MCF 10A (cell line): ENCODE measurements at regions not wholly inside any gene's neighbourhood (a gene's known extent, or its start where the extent isn't known, plus 50 kb on each side); places are given as distances from the start of the nearest gene placed in this dataset.
"Not testable (repeated sequence)": the region's sequence is repeated elsewhere in the genome, so short reads cannot be mapped to it uniquely, and the experiment has no call there.

Source experiments
- BruUV-seq: library from RNA; stranded (reverse); fragments of 400-500 nt; replicated peaks from 2 replicates; lab custom pipeline; 2021; lab: Mats Ljungman, UMichigan
- CTCF ChIA-PET: fragments of 300-600 bp; sonication (Branson Sonifier 250); formaldehyde crosslinking; extraction: SDS; loops from one replicate; lab custom pipeline; 2021; ENCODE audit warnings: antibody characterized with exemption, inconsistent platforms; lab: Yijun Ruan, JAX
- POLR2A ChIA-PET: fragments of 300-600, 350-650 bp; sonication (Branson Sonifier 250); formaldehyde crosslinking; extraction: SDS; loops from one replicate; lab custom pipeline; 2020; ENCODE audit warnings: antibody characterized with exemption, inconsistent platforms; lab: Yijun Ruan, JAX
- DNase-seq: peaks from one replicate; pipeline ENCODE4 v3.0.0-alpha.2; 2018; ENCODE audit not compliant: unreplicated experiment
- H3K27ac Mint-ChIP-seq: one replicate; pipeline ENCODE4 v1.8.0; 2022; ENCODE audit warnings: mild to moderate bottlenecking, low read depth, mixed read lengths; ENCODE audit not compliant: unreplicated experiment
- H3K27me3 Mint-ChIP-seq: one replicate; pipeline ENCODE4 v1.8.0; 2022; ENCODE audit warnings: mixed read lengths; ENCODE audit not compliant: insufficient read depth, unreplicated experiment
- H3K36me3 Mint-ChIP-seq: one replicate; pipeline ENCODE4 v1.8.0; 2022; ENCODE audit warnings: mild to moderate bottlenecking, moderate library complexity, mixed read lengths; ENCODE audit not compliant: insufficient read depth, unreplicated experiment
- H3K4me1 Mint-ChIP-seq: one replicate; pipeline ENCODE4 v1.8.0; 2022; ENCODE audit warnings: mixed read lengths; ENCODE audit not compliant: insufficient read depth, unreplicated experiment
- H3K4me3 Mint-ChIP-seq: one replicate; pipeline ENCODE4 v1.8.0; 2022; ENCODE audit warnings: mild to moderate bottlenecking, moderate library complexity, mixed read lengths; ENCODE audit not compliant: unreplicated experiment
- H3K9me3 Mint-ChIP-seq: one replicate; pipeline ENCODE4 v1.8.0; 2022; ENCODE audit warnings: mixed read lengths; ENCODE audit not compliant: unreplicated experiment
- intact Hi-C: fragments of 100-400 bp; cut with micrococcal nuclease; formaldehyde crosslinking; loops from 2 replicates; pipeline ENCODE4 v1.14.1; 2022
- TF ChIP-seq, protein P1 (sequence below): fragments of 200-600 bp; IDR thresholded peaks from one replicate; pipeline ENCODE4 v1.8.0; 2022; ENCODE audit warnings: antibody characterized with exemption, mild to moderate bottlenecking; ENCODE audit not compliant: unreplicated experiment

DNA sequence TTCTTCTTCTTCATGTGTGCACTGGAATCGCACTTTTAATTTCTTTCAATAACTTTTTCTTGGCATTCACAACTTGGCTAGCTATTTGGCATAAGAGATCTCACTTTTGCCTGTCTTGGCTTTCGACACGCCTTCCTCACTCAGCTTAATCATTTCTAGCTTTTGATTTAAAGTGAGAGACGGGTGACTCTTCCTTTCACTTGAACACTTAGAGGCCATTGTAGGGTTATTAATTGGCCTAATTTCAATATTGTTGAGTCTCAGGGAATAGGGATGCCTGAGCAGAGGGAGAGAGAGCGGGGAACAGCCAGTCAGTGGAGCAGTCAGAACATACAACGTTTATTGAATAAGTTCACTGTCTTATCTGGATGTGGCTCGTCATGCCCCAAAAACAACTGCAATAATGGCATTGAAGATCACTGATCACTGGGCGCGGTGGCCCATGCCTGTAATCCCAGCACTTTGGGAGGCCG is 200.3 kb downstream of the SEC14L1 start:
- CTCF ChIA-PET = interaction anchor here (0.6 to 0.8 kb wide), 3 partner anchors 12 to 64 kb away, joined by 4 read pairs; no protein-coding TSS in a partner anchor
- H3K9me3 Mint-ChIP-seq = no peaks in the 10 kb centered on the region
- H3K4me1 Mint-ChIP-seq = peaks cover 17% of the 10 kb centered on the region
- H3K36me3 Mint-ChIP-seq = peaks cover 50% of the 10 kb centered on the region
- DNase-seq = no peak
- no TSS peak for BruUV-seq
- TF ChIP-seq, protein P1, sequence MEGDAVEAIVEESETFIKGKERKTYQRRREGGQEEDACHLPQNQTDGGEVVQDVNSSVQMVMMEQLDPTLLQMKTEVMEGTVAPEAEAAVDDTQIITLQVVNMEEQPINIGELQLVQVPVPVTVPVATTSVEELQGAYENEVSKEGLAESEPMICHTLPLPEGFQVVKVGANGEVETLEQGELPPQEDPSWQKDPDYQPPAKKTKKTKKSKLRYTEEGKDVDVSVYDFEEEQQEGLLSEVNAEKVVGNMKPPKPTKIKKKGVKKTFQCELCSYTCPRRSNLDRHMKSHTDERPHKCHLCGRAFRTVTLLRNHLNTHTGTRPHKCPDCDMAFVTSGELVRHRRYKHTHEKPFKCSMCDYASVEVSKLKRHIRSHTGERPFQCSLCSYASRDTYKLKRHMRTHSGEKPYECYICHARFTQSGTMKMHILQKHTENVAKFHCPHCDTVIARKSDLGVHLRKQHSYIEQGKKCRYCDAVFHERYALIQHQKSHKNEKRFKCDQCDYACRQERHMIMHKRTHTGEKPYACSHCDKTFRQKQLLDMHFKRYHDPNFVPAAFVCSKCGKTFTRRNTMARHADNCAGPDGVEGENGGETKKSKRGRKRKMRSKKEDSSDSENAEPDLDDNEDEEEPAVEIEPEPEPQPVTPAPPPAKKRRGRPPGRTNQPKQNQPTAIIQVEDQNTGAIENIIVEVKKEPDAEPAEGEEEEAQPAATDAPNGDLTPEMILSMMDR = no peak
- POLR2A ChIA-PET = interaction anchor here (0.7 to 1.1 kb wide), 2 partner anchors 19 to 80 kb away, joined by 3 read pairs; no protein-coding TSS in a partner anchor
- intact Hi-C loops = no loop called here
- H3K4me3 Mint-ChIP-seq = no peak overlapping the region
- H3K27me3 Mint-ChIP-seq = no peaks in the 10 kb centered on the region
- no peak overlapping the region for H3K27ac Mint-ChIP-seq

DNA sequence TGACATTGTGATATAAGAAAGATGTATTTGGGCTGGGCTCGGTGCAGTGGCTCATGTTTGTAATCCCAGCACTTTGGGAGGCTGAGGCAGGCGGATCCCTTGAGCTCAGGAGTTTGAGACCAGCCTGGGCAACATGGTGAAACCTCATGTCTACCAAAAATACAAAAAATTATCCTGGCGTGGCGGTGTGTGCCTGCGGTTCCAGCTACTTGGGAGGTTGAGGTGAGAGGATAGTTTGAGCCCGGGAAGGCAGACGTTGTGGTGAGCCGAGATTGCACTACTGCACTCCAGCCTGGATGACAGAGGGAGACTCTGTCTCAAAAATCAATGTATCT is 201.9 kb downstream of the SEC14L1 start:
- H3K9me3 Mint-ChIP-seq, H3K27ac Mint-ChIP-seq, DNase-seq, H3K4me3 Mint-ChIP-seq, BruUV-seq, intact Hi-C loops, H3K27me3 Mint-ChIP-seq: not testable (repeated sequence)
- Mint-ChIP-seq H3K4me1 (peaks cover 17% of the 10 kb centered on the region), H3K36me3 (peaks cover 50% of the 10 kb centered on the region)
- ChIA-PET POLR2A (interaction anchor here (0.7 kb wide), 1 partner anchor 16 kb away, joined by 3 read pairs; no protein-coding TSS in a partner anchor), CTCF (interaction anchor here (0.6 to 1.2 kb wide), 2 partner anchors 9 to 61 kb away, joined by 3 read pairs; no protein-coding TSS in a partner anchor)

DNA sequence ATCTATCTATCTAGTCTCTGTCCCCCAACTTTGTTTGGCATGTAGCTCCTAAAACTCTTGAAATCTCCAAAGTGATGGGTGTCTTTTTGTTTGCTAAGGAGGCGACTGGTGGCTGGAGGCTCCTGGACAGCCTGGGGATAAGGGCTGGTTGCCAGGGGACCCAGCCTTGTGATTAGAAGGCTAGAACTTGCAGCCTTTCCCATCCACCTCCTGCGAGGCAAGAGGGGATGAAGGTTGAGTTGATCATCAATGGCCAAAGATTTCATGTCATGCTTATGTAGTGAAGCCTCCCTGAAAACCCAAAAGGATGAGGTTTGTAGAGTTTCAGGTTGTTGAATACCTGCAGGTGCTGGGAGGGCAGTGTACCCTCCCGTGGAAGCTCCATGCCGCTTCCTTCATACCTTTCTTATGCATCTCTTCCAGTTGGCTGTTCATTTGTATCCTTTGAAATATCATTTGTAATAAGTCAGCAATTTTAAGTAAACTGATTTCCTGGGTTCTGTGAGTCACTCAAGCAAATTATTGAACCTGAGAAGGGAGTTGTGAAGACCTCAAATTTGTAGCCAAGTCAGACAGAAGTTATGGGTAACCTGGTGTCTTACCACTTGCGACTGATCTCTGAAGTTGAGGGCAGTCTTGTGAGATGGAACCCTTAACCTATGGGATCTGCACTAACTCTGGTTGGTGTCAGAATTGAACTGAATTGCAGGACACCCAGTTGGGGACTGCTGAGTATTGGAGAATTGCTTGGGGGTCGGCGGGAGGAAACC is 202.4 kb downstream of the SEC14L1 start:
- H3K36me3 Mint-ChIP-seq = peaks cover 52% of the 10 kb centered on the region
- no peaks in the 10 kb centered on the region for H3K9me3 Mint-ChIP-seq
- H3K27me3 Mint-ChIP-seq = no peaks in the 10 kb centered on the region
- POLR2A ChIA-PET = interaction anchor here (0.7 kb wide), 1 partner anchor 15 kb away, joined by 3 read pairs; no protein-coding TSS in a partner anchor
- TF ChIP-seq, protein P1 = no peak
- CTCF ChIA-PET = interaction anchor here (0.6 to 1.2 kb wide), 4 partner anchors 9 to 1160 kb away, joined by 3 to 6 read pairs (median 3); no protein-coding TSS in a partner anchor
- no peak overlapping the region for H3K4me3 Mint-ChIP-seq
- intact Hi-C loops = no loop called here
- no TSS peak for BruUV-seq
- peak overlapping the region; percentile 13 for H3K27ac Mint-ChIP-seq
- peaks cover 17% of the 10 kb centered on the region for H3K4me1 Mint-ChIP-seq
- DNase-seq = no peak

DNA sequence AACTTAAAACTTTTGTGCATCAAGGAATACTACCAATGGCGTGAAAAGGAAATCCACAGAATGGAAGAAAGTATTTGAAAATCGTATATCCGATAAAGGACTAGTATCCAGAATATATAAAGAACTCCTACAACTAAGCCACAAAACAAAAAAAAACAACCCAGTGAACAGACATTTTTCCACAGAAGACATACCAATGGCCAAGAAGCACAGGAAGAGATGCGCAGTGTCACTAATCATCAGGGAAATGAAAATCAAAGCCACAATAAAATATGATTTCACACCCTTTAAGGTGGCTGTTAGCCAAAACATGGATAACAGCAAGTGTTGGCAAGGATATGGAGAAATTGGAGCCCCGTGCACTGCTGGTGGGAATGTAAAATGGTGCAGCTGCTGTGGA is 203.3 kb downstream of the SEC14L1 start:
- Mint-ChIP-seq H3K4me1 (peaks cover 17% of the 10 kb centered on the region), H3K9me3 (no peaks in the 10 kb centered on the region), H3K27ac (peak overlapping the region; percentile 13), H3K4me3 (no peak overlapping the region), H3K36me3 (peaks cover 50% of the 10 kb centered on the region), H3K27me3 (no peaks in the 10 kb centered on the region)
- POLR2A ChIA-PET = interaction anchor here (1.1 kb wide), 1 partner anchor 10 kb away, joined by 4 read pairs; no protein-coding TSS in a partner anchor
- TF ChIP-seq, protein P1 = no peak
- CTCF ChIA-PET = interaction anchor here (0.6 to 0.9 kb wide), 3 partner anchors 71 to 1161 kb away, joined by 3 to 6 read pairs (median 3); no protein-coding TSS in a partner anchor
- intact Hi-C loops = no loop called here
- no peak for DNase-seq
- no TSS peak for BruUV-seq
